Stomach (tissue), 8 donors: ENCODE measurements at regions not wholly inside any gene's neighbourhood (a gene's known extent, or its start where the extent isn't known, plus 50 kb on each side); places are given as distances from the start of the nearest gene placed in this dataset.

Experiments used
- DNase-seq, 2 donors: peaks; one replicate each; pipeline versions ENCODE4 v3.0.0 to v3.0.0-alpha.2; 2013 to 2019
- H3K27ac ChIP-seq, 5 donors: fragments of 200-600 bp in 4 of 5; sonication (generic) in 4 of 5; one replicate each; pipeline ENCODE4 v1.5.1; 2013 to 2019; ENCODE audit warnings: mild to moderate bottlenecking in 1 of 5, moderate library complexity in 1 of 5
- H3K27me3 ChIP-seq, 3 donors: fragments of 200-600 bp; sonication (generic); one replicate each; pipeline ENCODE4 v1.5.1; 2017 to 2019; ENCODE audit warnings: mixed run types in 1 of 3
- H3K36me3 ChIP-seq, 4 donors: fragments of 200-600 bp; sonication (generic); 1 replicate in 3 of 4; 2 replicates in 1 of 4; pipeline ENCODE4 v1.5.1; 2016 to 2019
- H3K4me1 ChIP-seq, 4 donors: fragments of 200-600 bp; sonication (generic); one replicate each; pipeline ENCODE4 v1.5.1; 2016 to 2019
- H3K4me3 ChIP-seq, 4 donors: fragments of 200-600 bp; sonication (generic) in 3 of 4; one replicate each; pipeline ENCODE4 v1.5.1; 2016 to 2019; ENCODE audit warnings: mild to moderate bottlenecking in 1 of 4
- H3K9me3 ChIP-seq, 4 donors: fragments of 200-600 bp; sonication (generic); one replicate each; pipeline ENCODE4 v1.5.1; 2016 to 2019
- EP300 ChIP-seq: sonication (generic); formaldehyde crosslinking; IDR thresholded peaks from one replicate; pipeline ENCODE4 v1.6.1; 2017; ENCODE audit warnings: antibody characterized with exemption
- POLR2A ChIP-seq, 4 donors: fragments of 450-650 bp; IDR thresholded peaks; one replicate each; pipeline ENCODE4 v1.6.1; 2016; ENCODE audit warnings: antibody characterized with exemption in 4 of 4, control low read depth in 2 of 4, mild to moderate bottlenecking in 1 of 4, moderate library complexity in 1 of 4
- POLR2AphosphoS5 ChIP-seq, 3 donors: sonication (generic); formaldehyde crosslinking; IDR thresholded peaks; one replicate each; pipeline ENCODE4 v1.6.1; 2016; ENCODE audit warnings: antibody characterized with exemption in 3 of 3
- whole genome bisulfite sequencing, 5 donors: extraction: QIAGEN DNeasy Blood & Tissue Kit in 3 of 5; methylation state at CpG; one replicate each; pipeline versions ENCODE4 v1.1.5 to v1.1.7; 2013 to 2018; 5-methylcytosine and 5-hydroxymethylcytosine counted together
- intact Hi-C: fragments of 100-400 bp; cut with DNase I; formaldehyde crosslinking; loops from one replicate; pipeline ENCODE4 v1.15.1; 2023; ENCODE audit warnings: low total_unique reads
- TF ChIP-seq, protein P1 (sequence below), 7 experiments: fragments of 450-650 bp in 4 of 7; fragments of 200-600 bp in 3 of 7; sonication (generic) in 3 of 7; IDR thresholded peaks; one replicate each; pipeline ENCODE4 v1.5.1; 2016 to 2019; ENCODE audit warnings: antibody characterized with exemption in 7 of 7, control low read depth in 2 of 7, mild to moderate bottlenecking in 1 of 7
- donor health status: healthy with polysubstance abuse.
- donor health status: Bipolar disorder and iron deficiency.
- donor health status: healthy.

- intact Hi-C loops = no loop called here
- peaks cover 0 to 8% (median 4%) of the 10 kb centered on the region in 4 donors for H3K9me3 ChIP-seq
- H3K27me3 ChIP-seq = no peaks in the 10 kb centered on the region
- no peaks in the 10 kb centered on the region for H3K4me1 ChIP-seq
- H3K27ac ChIP-seq = no peak overlapping the region
- no peak for TF ChIP-seq POLR2AphosphoS5 (IDR thresholded peaks at IDR 0.05)
- TF ChIP-seq EP300 = no peak
- TF ChIP-seq, protein P1, sequence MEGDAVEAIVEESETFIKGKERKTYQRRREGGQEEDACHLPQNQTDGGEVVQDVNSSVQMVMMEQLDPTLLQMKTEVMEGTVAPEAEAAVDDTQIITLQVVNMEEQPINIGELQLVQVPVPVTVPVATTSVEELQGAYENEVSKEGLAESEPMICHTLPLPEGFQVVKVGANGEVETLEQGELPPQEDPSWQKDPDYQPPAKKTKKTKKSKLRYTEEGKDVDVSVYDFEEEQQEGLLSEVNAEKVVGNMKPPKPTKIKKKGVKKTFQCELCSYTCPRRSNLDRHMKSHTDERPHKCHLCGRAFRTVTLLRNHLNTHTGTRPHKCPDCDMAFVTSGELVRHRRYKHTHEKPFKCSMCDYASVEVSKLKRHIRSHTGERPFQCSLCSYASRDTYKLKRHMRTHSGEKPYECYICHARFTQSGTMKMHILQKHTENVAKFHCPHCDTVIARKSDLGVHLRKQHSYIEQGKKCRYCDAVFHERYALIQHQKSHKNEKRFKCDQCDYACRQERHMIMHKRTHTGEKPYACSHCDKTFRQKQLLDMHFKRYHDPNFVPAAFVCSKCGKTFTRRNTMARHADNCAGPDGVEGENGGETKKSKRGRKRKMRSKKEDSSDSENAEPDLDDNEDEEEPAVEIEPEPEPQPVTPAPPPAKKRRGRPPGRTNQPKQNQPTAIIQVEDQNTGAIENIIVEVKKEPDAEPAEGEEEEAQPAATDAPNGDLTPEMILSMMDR (IDR thresholded peaks at IDR 0.05) = no peak
- no peak for TF ChIP-seq POLR2A (IDR thresholded peaks at IDR 0.05)
- DNase-seq = no peak
- no peak overlapping the region for H3K4me3 ChIP-seq
- H3K36me3 ChIP-seq = no peaks in the 10 kb centered on the region
Measured at GRCh38 chr1:187759825-187760333, 931.1 kb downstream of the PLA2G4A start.

- 44 to 52% (median 46%) methylated on average over 5 of the region's 5 CpGs for WGBS, 5 donors
- intact Hi-C loops = no loop called here
- Histone ChIP-seq H3K27me3 (no peaks in the 10 kb centered on the region), H3K27ac (no peak overlapping the region), H3K36me3 (no peaks in the 10 kb centered on the region), H3K4me1 (no peaks in the 10 kb centered on the region), H3K4me3 (no peak overlapping the region), H3K9me3 (peaks cover 0 to 8% (median 4%) of the 10 kb centered on the region in 4 donors)
- DNase-seq = peak in 1 of 2 donors; percentile 7
- no peak for TF ChIP-seq POLR2AphosphoS5 (IDR thresholded peaks at IDR 0.05)
- no peak for TF ChIP-seq POLR2A (IDR thresholded peaks at IDR 0.05)
Measured at GRCh38 chr1:187762118-187762517, 933.4 kb downstream of the PLA2G4A start.

DNA sequence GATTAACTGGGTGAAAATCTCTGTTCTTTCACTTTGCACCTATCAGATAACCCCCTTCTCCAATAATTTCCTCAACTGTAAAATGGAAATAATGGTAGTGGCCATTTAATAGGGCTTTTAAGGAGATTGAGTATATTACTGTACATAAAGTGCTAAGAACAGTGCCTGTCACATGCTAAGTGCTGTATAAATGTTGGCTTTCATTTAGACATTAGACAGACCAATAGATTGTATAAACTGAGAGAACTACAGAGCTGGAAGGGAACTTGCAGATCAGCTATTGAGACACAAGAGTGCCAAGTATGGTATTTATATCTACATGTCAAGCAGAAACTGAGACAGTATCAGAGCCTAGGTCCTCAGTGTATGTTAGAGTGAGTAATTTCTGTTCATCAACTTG, 934.7 kb downstream of the PLA2G4A start:
- Histone ChIP-seq H3K9me3 (peaks cover 0 to 8% (median 4%) of the 10 kb centered on the region in 4 donors), H3K36me3 (no peaks in the 10 kb centered on the region), H3K4me3 (no peak overlapping the region), H3K27me3 (no peaks in the 10 kb centered on the region), H3K27ac (no peak overlapping the region), H3K4me1 (no peaks in the 10 kb centered on the region)
- peak in 1 of 2 donors; percentile 7 for DNase-seq
- no peak for TF ChIP-seq POLR2AphosphoS5 (IDR thresholded peaks at IDR 0.05)
- TF ChIP-seq, protein P1 (IDR thresholded peaks at IDR 0.05) = no peak
- TF ChIP-seq POLR2A (IDR thresholded peaks at IDR 0.05) = no peak
- no peak for TF ChIP-seq EP300
- intact Hi-C loops = no loop called here

DNA sequence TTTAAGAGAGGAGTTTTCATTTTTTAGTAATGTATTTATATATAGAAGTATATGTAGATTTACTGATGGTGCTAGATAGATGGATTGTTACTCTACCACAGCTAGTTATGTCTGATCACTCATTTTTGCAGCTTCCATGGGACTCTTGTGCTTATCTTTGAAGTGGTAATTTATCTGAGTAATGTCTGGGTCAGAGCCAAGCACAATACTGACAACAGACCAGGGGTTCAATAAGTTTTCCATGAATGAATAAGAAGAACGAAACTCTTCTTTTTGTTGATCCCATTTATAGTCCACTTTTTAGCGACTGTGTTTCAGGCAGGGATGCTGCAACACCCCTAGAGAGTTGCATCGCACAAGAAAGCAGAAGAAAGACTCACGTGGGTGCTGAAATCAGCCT, 935.2 kb downstream of the PLA2G4A start:
- intact Hi-C loops = no loop called here
- no peak for DNase-seq
- H3K36me3 ChIP-seq = no peaks in the 10 kb centered on the region
- TF ChIP-seq, protein P1 (IDR thresholded peaks at IDR 0.05) = no peak
- TF ChIP-seq POLR2A (IDR thresholded peaks at IDR 0.05) (no peak), EP300 (no peak), POLR2AphosphoS5 (IDR thresholded peaks at IDR 0.05) (no peak)
- H3K9me3 ChIP-seq = peaks cover 0 to 8% (median 4%) of the 10 kb centered on the region in 4 donors
- H3K4me1 ChIP-seq = no peaks in the 10 kb centered on the region
- H3K4me3 ChIP-seq = no peak overlapping the region
- no peaks in the 10 kb centered on the region for H3K27me3 ChIP-seq
- 78 to 94% (median 83%) methylated on average over 4 of the region's 4 CpGs for WGBS, 5 donors
- no peak overlapping the region for H3K27ac ChIP-seq

DNA sequence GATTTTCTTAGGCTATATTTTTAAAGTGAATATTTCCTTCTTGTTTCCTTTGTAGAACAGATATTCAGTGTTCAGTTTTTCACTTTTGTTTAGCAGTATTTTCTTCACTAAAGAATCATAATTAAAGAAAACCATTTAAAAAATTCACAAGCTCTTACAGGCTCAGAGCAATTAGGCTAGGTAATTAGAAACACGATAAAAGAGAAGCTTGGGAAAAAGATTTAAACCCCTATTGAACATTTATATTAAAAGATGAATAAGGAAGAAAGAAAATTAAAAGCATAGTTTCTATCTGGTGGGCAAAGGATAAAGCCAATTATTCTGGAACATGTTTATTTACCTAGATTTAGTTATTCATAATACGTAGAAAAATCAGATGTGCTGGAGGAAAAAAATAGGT, 942.6 kb downstream of the PLA2G4A start:
- no peaks in the 10 kb centered on the region for H3K27me3 ChIP-seq
- H3K27ac ChIP-seq = no peak overlapping the region
- no peaks in the 10 kb centered on the region for H3K9me3 ChIP-seq
- H3K4me1 ChIP-seq = no peaks in the 10 kb centered on the region
- H3K36me3 ChIP-seq = no peaks in the 10 kb centered on the region
- intact Hi-C loops = no loop called here
- 70 to 84% (median 77%) methylated on average over 2 of the region's 2 CpGs for WGBS, 5 donors
- no peak for DNase-seq
- TF ChIP-seq POLR2AphosphoS5 (IDR thresholded peaks at IDR 0.05) (no peak), POLR2A (IDR thresholded peaks at IDR 0.05) (no peak)
- TF ChIP-seq, protein P1 (IDR thresholded peaks at IDR 0.05) = no peak
- no peak overlapping the region for H3K4me3 ChIP-seq
